MCF 10A (cell line): ENCODE measurements at regions not wholly inside any gene's neighbourhood (a gene's known extent, or its start where the extent isn't known, plus 50 kb on each side); places are given as distances from the start of the nearest gene placed in this dataset.

Experiments
- BruUV-seq: library from RNA; stranded (reverse); fragments of 400-500 nt; replicated peaks from 2 replicates; lab custom pipeline; 2021; lab: Mats Ljungman, UMichigan
- CTCF ChIA-PET: fragments of 300-600 bp; sonication (Branson Sonifier 250); formaldehyde crosslinking; extraction: SDS; loops from one replicate; lab custom pipeline; 2021; ENCODE audit warnings: antibody characterized with exemption, inconsistent platforms; lab: Yijun Ruan, JAX
- POLR2A ChIA-PET: fragments of 300-600, 350-650 bp; sonication (Branson Sonifier 250); formaldehyde crosslinking; extraction: SDS; loops from one replicate; lab custom pipeline; 2020; ENCODE audit warnings: antibody characterized with exemption, inconsistent platforms; lab: Yijun Ruan, JAX
- DNase-seq: peaks from one replicate; pipeline ENCODE4 v3.0.0-alpha.2; 2018; ENCODE audit not compliant: unreplicated experiment
- H3K27ac Mint-ChIP-seq: one replicate; pipeline ENCODE4 v1.8.0; 2022; ENCODE audit warnings: mild to moderate bottlenecking, low read depth, mixed read lengths; ENCODE audit not compliant: unreplicated experiment
- H3K27me3 Mint-ChIP-seq: one replicate; pipeline ENCODE4 v1.8.0; 2022; ENCODE audit warnings: mixed read lengths; ENCODE audit not compliant: insufficient read depth, unreplicated experiment
- H3K36me3 Mint-ChIP-seq: one replicate; pipeline ENCODE4 v1.8.0; 2022; ENCODE audit warnings: mild to moderate bottlenecking, moderate library complexity, mixed read lengths; ENCODE audit not compliant: insufficient read depth, unreplicated experiment
- H3K4me1 Mint-ChIP-seq: one replicate; pipeline ENCODE4 v1.8.0; 2022; ENCODE audit warnings: mixed read lengths; ENCODE audit not compliant: insufficient read depth, unreplicated experiment
- H3K4me3 Mint-ChIP-seq: one replicate; pipeline ENCODE4 v1.8.0; 2022; ENCODE audit warnings: mild to moderate bottlenecking, moderate library complexity, mixed read lengths; ENCODE audit not compliant: unreplicated experiment
- H3K9me3 Mint-ChIP-seq: one replicate; pipeline ENCODE4 v1.8.0; 2022; ENCODE audit warnings: mixed read lengths; ENCODE audit not compliant: unreplicated experiment
- CTCF ChIP-seq: fragments of 200-600 bp; IDR thresholded peaks from one replicate; pipeline ENCODE4 v1.8.0; 2022; ENCODE audit warnings: antibody characterized with exemption, mild to moderate bottlenecking; ENCODE audit not compliant: unreplicated experiment
- intact Hi-C: fragments of 100-400 bp; cut with micrococcal nuclease; formaldehyde crosslinking; loops from 2 replicates; pipeline ENCODE4 v1.14.1; 2022

DNA sequence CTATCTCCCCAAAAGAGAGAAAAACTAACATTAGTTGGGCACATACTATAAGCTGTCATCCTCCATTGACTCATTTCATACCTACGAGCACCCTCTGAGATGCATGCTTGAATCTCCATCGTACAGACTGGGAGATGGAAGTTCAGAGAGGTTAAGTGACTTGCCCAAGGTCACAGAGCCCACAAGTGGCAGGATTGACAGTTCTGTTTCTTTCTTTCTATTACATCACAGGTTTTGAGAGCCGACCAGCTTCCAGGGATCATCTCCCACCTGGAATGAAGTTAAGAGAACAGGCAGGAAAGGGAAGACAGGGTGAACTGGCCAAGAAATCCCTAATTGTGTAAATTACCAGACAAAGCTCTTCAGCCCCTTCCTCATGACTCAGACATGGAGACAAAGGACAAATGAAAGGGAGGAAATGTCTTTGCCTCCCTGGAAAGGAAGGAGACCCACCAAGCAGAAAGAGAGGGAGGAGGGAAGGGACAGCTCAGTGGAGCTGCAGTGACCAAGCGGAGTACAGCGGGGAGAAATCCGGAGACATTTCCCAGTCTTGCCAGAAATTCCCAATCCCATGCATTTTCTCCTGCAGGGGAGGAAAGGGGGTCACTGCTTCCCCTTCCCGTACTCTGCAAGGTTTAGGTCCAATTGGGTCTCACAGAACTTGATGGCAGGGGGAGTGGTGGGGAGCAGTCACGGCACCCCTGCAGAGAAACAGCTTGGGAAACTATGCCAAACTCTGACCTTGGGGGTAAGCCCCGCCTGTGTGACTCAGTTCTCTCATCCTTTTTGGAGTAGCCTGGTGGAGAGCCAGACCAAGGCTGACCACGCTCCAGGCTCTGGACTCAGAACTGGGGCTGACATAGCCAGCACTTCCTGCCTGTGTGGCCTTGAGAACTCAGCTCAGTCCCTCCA lies 154.3 kb downstream of the ANKRD60 start:
- no peak for DNase-seq
- ChIA-PET CTCF (interaction anchor here (0.6 to 8.7 kb wide), 2 partner anchors 13 to 1653 kb away, joined by 3 to 56 read pairs; no protein-coding TSS in a partner anchor), POLR2A (interaction anchor here (0.7 kb wide), 1 partner anchor 44 kb away, joined by 4 read pairs; no protein-coding TSS in a partner anchor)
- Mint-ChIP-seq H3K4me3 (no peak overlapping the region), H3K36me3 (no peaks in the 10 kb centered on the region), H3K9me3 (no peaks in the 10 kb centered on the region), H3K27me3 (peaks cover 83% of the 10 kb centered on the region), H3K27ac (no peak overlapping the region), H3K4me1 (no peaks in the 10 kb centered on the region)
- no peak for TF ChIP-seq CTCF
- BruUV-seq, result no TSS peak
- intact Hi-C loops, result no loop called here

DNA sequence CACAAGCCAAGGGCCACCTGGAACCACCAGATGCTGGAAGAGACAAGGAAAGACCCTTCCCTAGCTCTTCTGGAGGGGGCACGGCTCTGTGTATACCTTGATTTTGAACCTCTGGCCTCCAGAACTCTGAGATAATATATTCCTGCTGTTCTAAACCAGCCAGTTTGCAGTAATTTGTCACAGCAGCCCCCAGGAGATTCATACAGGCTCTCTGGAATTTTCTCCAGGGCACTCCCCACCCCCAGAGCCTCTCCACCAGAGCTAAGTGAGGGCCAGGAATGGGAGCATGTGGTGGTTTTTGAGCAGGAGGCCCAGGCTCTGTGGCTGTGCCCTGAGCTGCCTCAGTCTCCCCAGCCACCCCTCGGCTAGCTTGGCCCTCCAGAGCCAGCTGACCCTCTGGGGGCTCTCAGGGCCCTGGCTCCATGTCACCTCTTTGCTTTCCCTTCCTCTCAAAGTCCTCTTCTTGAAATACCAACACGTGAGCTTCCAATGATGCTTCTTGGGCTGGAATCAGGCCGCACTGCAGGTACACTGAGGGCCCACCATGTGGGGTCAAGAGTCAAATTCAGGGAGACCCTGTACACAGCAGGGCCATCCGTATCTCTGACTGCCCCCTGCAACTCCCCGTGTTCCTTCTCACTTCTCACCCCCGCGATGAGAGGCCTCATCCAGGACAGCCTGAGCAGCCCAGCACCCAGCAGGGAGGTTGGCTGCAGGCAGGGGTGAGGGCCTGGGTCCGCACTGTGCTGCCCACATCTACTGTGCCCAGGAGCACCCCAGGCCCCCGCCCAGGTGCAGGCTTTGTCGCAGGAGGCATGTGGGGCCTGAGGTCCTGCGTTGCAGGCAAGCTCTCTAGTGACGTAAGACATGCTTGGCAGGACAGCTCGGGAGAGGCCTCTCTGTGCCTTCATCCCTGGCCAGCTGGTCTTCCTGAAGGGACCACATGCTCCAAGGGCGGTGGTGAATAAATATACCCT lies 155.5 kb downstream of the ANKRD60 start:
- no peak overlapping the region for H3K4me3 Mint-ChIP-seq
- no TSS peak for BruUV-seq
- H3K4me1 Mint-ChIP-seq, result no peaks in the 10 kb centered on the region
- no peaks in the 10 kb centered on the region for H3K36me3 Mint-ChIP-seq
- H3K27me3 Mint-ChIP-seq, result peaks cover 92% of the 10 kb centered on the region
- CTCF ChIA-PET, result interaction anchor here (0.6 to 8.7 kb wide), 6 partner anchors 9 to 477 kb away, joined by 3 to 56 read pairs (median 3); no protein-coding TSS in a partner anchor
- H3K9me3 Mint-ChIP-seq, result no peaks in the 10 kb centered on the region
- no peak for DNase-seq
- intact Hi-C loops, result no loop called here
- no peak overlapping the region for H3K27ac Mint-ChIP-seq
- no peak for TF ChIP-seq CTCF
- POLR2A ChIA-PET, result no interaction called here

DNA sequence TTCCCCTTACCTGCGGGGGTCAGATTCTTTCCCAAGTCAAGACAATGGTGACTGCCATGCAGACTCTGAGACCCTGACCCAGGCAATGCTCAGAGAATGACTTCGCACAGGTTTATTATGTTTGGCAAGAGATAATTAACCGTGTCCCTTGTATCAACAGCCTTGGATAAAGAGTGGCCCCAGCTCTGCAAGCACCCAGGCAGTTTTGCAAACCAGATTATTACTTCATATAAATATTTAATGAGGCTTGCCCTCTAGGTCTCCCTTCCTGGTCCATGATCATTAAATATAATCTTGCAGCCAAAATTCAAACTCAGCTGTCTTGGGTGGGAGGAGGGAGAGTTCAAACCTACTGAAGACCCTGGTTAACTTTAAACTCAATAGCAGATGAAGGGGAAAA lies 156.5 kb downstream of the ANKRD60 start:
- intact Hi-C loops, result no loop called here
- ChIA-PET CTCF (interaction anchor here (0.6 to 8.7 kb wide), 5 partner anchors 10 to 401 kb away, joined by 3 to 56 read pairs (median 3); no protein-coding TSS in a partner anchor), POLR2A (no interaction called here)
- H3K9me3 Mint-ChIP-seq, result no peaks in the 10 kb centered on the region
- no peak for DNase-seq
- no peak overlapping the region for H3K27ac Mint-ChIP-seq
- no peaks in the 10 kb centered on the region for H3K36me3 Mint-ChIP-seq
- H3K27me3 Mint-ChIP-seq, result peaks cover 85% of the 10 kb centered on the region
- TF ChIP-seq CTCF, result no peak
- no peak overlapping the region for H3K4me3 Mint-ChIP-seq
- no peaks in the 10 kb centered on the region for H3K4me1 Mint-ChIP-seq
- no TSS peak for BruUV-seq
